ENCODE measurements at regions not wholly inside any gene's neighbourhood (a gene's known extent, or its start where the extent isn't known, plus 50 kb on each side); places are given as distances from the start of the nearest gene placed in this dataset.
A peak's percentile ranks its signal among the peaks of the same experiment; 100 is the strongest.

DNA sequence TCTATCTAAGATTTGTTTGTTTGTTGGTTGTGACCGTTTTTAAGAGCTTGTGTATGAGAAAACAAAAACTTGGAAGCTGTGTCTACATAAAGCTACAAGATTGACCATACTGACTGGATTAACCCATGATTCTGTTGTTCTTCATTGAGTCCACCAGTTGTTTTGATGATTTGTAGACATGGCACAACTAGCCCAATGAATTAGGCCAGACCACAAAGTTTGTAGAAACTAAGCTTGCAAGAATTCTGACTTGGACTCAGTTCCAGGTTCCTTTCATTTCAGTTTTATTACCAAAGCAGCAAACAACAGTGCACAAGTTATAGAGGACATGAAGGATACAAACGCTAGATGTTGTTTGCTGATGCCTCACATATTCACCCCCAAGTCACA, 119.3 kb downstream of the RASGEF1B start:
- no peak overlapping the region for H3K9ac ChIP-seq
- H3K79me2 ChIP-seq = no peaks in the 10 kb centered on the region
- no peak overlapping the region for H2AFZ ChIP-seq
- TF ChIP-seq CTCF (IDR thresholded peaks at IDR 0.05) = no peak
- H3K36me3 ChIP-seq (ENCODE audit: control insufficient read depth, insufficient read depth, low read length) = no peaks in the 10 kb centered on the region
- no peaks in the 10 kb centered on the region for H3K4me1 ChIP-seq
- no peak overlapping the region for H3K27ac ChIP-seq
- H3K27me3 ChIP-seq (ENCODE audit: control insufficient read depth, insufficient read depth, low read length) = no peaks in the 10 kb centered on the region
- H3K9me3 ChIP-seq (ENCODE audit: control insufficient read depth, low read length) = no peaks in the 10 kb centered on the region
- H3K4me2 ChIP-seq (ENCODE audit: low read length) = no peak overlapping the region
- H3K4me3 ChIP-seq (ENCODE audit: low read depth, low read length) = no peak overlapping the region

DNA sequence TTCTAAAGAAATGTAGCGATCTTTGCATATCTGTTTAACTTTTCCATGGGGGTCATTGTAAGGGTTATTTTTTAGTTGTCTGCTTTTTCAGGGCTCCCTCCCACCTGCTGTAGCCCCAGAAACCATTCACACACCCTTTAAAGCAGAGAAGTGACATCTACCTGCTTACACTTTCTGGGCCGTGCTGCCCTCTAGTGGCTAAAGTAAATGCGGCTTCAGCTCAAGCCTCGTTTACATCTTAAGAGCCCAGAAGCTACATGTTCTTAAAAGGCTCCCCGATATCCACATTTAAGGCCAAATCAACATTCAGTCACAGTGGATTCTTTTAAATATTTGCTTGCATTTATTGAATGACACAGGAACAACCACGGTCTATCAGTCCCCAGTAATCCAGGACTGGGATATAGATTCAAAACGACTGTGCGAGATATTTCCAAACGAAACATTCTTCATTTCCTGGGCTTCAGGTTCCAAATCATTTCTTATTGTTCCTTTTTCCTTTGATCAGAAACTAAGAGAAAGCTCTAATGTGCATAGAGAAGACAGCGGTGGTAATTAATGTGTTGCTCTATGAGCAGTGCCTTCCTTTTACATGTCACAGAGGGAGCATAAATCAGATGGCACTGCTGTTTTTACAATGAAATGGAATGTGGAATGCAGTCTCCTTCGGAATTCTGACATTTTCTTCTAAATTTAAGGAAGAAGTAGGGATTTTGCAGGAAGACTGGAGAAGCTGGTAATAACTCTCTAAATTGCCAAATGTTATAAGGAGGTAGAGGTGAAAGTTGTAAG, 119.9 kb downstream of the RASGEF1B start:
- Histone ChIP-seq H3K9me3 (ENCODE audit: control insufficient read depth, low read length) (no peaks in the 10 kb centered on the region), H3K4me3 (ENCODE audit: low read depth, low read length) (no peak overlapping the region)
- peak; percentile 68 for TF ChIP-seq CTCF (IDR thresholded peaks at IDR 0.05)

DNA sequence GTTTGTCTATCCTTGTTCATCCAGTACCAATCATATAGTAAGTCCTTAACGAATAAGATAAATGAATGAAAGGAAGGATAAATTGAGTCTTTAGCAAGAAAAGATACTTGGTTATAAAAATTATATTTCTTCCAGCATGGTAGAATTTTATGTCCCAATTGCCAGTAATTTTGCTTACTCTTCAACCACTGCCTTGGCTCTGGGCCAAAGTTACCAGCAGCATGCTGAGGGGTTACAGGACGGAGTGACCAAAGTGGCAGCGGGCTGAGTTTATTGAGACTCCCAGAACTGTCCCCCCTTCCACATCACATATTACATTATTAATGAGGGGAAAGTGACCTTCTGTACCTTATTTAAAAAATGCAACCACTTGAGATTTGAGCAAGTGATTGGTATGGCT, 121.7 kb downstream of the RASGEF1B start:
- Histone ChIP-seq H3K79me2 (no peaks in the 10 kb centered on the region), H3K9ac (no peak overlapping the region), H3K4me1 (no peaks in the 10 kb centered on the region), H2AFZ (no peak overlapping the region), H3K9me3 (ENCODE audit: control insufficient read depth, low read length) (no peaks in the 10 kb centered on the region), H3K36me3 (ENCODE audit: control insufficient read depth, insufficient read depth, low read length) (no peaks in the 10 kb centered on the region), H3K4me2 (ENCODE audit: low read length) (no peak overlapping the region), H3K27ac (no peak overlapping the region), H3K4me3 (ENCODE audit: low read depth, low read length) (no peak overlapping the region), H3K27me3 (ENCODE audit: control insufficient read depth, insufficient read depth, low read length) (no peaks in the 10 kb centered on the region)
- TF ChIP-seq CTCF (IDR thresholded peaks at IDR 0.05) = no peak

More for the DNA sequence above, 119.9 kb downstream of the RASGEF1B start:
- H3K4me2 ChIP-seq (ENCODE audit: low read length) = no peak overlapping the region
- no peaks in the 10 kb centered on the region for H3K79me2 ChIP-seq
- no peak overlapping the region for H2AFZ ChIP-seq
- H3K27ac ChIP-seq = no peak overlapping the region
- H3K9ac ChIP-seq = no peak overlapping the region
- H3K4me1 ChIP-seq = no peaks in the 10 kb centered on the region
- no peaks in the 10 kb centered on the region for H3K27me3 ChIP-seq (ENCODE audit: control insufficient read depth, insufficient read depth, low read length)
- no peaks in the 10 kb centered on the region for H3K36me3 ChIP-seq (ENCODE audit: control insufficient read depth, insufficient read depth, low read length)

- Histone ChIP-seq H3K79me2 (no peaks in the 10 kb centered on the region), H3K4me1 (no peaks in the 10 kb centered on the region), H2AFZ (no peak overlapping the region), H3K27me3 (ENCODE audit: control insufficient read depth, insufficient read depth, low read length) (no peaks in the 10 kb centered on the region), H3K9ac (no peak overlapping the region), H3K4me3 (ENCODE audit: low read depth, low read length) (no peak overlapping the region), H3K9me3 (ENCODE audit: control insufficient read depth, low read length) (no peaks in the 10 kb centered on the region), H3K27ac (no peak overlapping the region), H3K36me3 (ENCODE audit: control insufficient read depth, insufficient read depth, low read length) (no peaks in the 10 kb centered on the region), H3K4me2 (ENCODE audit: low read length) (no peak overlapping the region)
- no peak for TF ChIP-seq CTCF (IDR thresholded peaks at IDR 0.05)
Observed at GRCh38 chr4:81348778-81349094, 123.0 kb downstream of the RASGEF1B start.

All from parathyroid adenoma (tissue), 2 donors.